NCI-H526 treated with DMSO at 0.1 percent for 48 hours (cell line): ENCODE measurements at regions not wholly inside any gene's neighbourhood (a gene's known extent, or its start where the extent isn't known, plus 50 kb on each side); places are given as distances from the start of the nearest gene placed in this dataset.
A peak's percentile ranks its signal among the peaks of the same experiment; 100 is the strongest.

Source experiments
- DNase-seq: peaks from one replicate; lab custom pipeline; 2025; lab: John Stamatoyannopoulos, UW

DNA sequence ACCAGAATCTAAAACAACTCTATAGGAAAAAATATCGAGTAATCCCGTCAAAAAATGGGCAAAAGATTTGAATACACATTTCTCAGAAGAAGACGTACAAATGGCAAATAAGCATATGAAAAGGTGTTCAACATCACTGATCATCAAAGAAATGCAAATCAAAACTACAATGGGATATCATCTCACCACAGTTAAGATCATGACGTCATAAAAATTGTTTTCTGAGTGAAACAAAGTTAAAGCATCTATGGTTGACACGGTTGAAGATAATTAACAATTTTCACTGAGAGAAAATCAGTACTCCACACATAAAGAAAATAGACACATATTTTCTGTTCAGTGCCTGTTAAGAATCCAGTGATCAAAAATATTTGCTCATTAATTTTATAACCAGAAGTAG is 1010.8 kb upstream of the ADGRL3 start:
- no peak for DNase-seq

DNA sequence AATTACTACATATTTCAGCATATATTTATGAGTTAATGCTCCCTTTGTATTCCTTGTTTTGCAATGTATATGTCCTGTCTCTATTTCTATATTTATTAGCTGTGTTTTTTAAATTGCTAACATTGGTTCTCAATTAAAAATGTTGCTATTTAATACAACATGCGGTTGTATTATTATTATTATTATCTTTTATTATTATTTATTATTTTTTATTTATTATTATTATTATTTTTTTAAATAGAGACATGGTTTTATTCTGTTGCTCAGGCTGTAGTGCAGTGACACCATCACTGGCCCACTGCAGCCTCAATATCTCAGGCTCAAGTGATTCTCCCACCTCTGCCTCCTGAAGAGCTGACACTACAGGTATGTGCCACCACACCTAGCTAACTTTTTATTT is 1005.9 kb upstream of the ADGRL3 start:
- DNase-seq = no peak

DNA sequence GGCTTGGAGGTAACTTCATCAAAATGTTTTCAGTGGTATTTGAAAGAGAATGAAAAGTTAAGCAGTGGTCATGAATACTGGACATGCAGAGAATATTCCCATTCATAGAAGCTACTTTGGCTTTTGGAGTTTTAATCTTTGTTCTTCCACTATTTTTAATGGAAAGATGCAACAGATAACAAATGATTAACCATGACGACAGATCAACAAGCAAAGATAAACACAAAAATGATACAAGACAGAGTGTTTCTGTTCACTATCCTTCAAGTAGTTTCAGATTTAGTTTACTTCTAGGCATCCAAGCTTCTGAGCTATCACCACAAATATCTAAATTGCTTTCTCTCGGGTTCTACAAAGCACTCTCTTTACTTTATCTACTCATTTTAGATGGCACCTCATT is 1004.9 kb upstream of the ADGRL3 start:
- no peak for DNase-seq

DNA sequence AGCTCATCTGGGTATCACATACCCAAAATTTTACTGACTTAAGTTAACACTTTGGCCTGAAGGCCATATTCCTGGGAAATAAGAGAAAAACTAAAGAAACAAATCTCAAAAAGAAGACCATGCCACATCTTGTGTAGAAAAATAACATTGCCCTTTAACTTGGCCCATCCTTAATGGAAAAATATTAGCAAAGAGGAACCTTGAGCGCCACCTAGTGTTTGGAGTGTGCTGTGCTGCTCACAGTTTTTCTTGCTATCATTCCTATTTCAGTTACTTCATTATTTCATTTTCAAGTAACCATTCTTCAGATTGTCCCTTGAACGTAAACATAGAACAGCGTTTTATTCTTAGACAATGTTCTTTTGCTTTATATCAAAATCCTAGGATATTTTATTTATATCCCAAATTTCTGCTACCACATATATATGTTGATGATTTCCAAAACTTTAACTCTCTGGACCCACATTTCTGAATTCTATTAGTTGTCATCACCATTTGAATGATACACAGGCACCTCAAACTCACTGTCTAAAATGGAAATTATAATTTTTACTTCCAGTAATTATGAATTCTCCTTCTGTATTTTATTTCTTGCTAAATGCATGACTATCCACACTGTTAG is 999.0 kb upstream of the ADGRL3 start:
- peak; percentile 1 for DNase-seq

DNA sequence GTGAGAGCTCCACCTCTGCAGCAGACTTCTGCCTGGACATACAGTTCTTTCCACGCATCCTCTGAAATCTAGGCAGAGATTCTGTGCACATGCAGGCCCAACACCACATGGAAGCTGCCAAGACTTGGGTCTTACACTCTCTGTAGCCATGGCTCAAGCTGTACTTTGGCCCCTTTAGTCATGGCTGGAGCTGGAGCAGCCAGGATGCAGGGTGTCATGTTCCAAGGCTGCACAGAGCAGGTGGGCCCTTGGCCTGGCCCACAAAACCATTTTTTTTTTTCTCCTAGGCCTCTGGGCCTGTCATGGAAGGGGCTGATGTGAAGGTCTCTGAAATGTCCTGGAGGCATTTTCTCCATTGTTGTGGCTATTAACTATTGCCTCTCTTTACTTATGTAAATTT is 990.5 kb upstream of the ADGRL3 start:
- no peak for DNase-seq

DNA sequence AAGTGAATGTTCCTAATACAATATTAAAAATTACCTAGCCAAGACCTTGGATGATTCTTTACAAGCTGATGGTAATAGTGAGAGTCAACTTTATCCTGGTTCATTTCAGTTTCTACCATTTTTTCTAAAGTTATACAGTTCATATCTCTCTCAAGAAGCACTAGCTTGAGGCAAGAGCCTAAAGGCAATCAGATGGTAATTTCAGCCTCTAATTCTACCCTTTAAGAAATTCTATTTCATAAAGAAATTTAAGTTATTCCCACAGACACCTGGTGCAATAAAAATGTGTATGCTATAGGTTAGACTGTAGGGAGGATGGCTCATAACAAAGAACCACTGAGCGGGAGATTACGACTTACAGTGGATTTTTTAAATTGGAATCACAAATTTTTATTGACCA is 984.2 kb upstream of the ADGRL3 start:
- DNase-seq = no peak

DNA sequence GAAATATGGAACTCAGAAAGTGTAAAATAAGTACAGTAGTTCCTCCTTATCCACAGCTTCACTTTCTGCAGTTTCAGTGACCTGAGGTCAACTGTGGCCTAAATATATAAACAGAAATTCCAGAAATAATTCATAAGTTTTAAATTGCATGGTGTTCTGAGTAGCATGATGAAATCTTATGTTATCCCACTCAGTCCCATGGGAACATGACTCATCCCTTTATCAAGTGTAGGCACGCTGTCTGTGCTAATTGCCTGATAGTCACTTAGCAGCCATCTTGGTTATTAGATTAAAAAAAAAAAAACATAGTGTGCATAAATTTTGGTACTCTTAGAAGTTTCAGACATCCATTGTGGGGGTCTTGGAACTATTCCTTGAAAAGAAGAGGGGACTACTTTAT is 983.4 kb upstream of the ADGRL3 start:
- no peak for DNase-seq

DNA sequence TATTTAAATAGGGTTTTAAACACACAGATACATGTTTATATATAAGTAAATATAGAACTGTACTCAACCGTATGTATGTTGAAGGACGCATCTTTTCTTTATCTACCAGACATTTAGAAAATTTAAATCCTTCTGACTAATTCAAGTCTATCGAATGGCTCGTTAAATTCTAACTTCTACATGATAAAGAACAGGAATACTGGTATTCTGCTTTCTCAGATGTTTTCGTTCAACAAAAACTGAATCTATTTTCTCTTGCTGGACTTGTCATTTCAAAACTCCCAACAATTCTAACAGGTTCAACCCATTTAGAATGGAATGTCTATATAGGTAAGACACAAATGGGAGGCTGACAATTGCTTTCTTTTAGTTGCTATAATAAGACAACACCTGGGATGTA is 978.3 kb upstream of the ADGRL3 start:
- no peak for DNase-seq

DNA sequence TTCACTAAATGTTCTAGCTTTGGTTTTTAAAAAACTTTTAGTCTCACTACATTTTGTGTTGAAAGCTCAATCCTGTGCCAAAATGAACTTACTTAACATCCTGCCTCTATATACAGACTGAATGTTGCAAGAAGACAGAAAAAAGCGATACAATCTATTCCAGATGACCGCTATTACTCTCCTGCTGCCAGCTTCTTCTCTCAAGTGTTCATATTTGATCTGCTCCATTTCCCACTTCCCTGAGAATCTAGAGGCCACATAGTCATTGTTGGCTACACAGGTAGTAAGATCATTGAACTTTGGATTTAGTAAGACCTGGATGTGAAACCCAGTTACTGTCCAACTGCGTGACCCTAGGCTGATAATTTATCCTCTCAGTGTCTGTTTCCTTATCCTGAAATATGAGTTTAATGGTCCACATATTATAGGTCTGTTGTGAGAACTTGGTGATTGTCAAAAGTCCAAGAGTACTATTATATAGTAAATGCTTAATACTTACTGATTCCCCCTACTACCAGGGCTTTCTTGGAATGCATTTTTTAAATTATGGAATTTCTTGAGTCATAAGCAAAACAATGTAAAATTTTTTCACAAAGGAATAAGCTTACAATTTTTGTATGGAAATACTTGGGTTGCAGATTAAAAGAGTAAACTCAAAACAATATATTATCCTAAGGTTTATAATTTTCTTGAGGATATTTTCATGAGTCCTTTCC is 976.8 kb upstream of the ADGRL3 start:
- no peak for DNase-seq

DNA sequence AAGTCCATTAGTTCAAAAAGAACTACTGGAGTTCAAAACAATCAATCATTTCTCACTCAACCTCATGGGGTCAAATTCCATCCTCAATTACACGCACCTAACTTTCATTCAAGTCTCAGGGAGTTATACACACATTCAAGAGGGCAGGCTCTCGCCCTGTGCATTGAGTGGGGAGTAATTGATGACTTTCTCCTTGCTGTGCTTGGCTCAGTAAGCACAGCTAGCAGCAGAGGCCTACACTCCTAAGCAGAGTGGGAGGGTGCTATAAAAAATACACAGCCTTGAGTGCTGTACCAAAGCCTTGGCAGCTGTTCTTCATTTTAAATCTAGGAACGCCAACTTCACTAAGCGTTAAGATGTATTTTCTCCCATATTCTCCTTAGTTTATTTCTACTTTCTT is 958.3 kb upstream of the ADGRL3 start:
- DNase-seq = no peak

DNA sequence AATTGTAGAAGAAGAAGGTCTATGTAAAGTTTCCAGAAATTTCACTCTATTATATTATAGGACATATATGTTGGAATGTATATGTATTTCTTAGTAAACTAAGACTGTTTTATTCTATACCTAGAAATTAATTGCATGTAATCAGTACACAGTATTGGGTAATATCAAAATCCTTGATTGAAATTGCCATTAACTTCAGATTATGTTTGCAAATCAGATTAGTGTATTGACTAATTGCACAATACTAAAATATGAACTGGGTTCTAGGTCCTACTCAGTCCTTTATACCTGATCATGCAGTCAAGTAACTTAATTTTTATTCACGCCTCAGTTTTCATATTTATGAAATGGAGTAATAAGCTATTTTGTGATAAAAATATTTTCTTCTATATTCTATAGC is 950.3 kb upstream of the ADGRL3 start:
- DNase-seq = no peak

DNA sequence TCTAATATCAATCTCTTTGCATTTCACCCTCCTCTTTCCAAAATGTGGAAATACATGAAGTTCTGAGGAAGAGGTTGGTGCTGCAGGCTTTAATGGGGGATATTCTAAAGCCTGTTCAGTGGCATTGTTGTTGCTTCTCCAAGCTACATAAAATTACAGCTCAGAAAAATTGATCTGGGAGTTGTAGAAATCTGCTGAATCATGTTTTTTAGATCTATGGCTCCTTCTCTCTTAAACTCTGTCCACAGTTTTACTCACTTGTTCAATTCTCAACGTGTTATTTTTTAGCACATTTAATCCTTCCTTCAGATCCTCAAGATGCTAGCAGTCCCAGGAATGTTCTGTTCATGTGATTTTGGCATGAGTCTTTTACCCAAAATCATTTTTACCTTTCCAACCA is 949.5 kb upstream of the ADGRL3 start:
- DNase-seq = no peak

DNA sequence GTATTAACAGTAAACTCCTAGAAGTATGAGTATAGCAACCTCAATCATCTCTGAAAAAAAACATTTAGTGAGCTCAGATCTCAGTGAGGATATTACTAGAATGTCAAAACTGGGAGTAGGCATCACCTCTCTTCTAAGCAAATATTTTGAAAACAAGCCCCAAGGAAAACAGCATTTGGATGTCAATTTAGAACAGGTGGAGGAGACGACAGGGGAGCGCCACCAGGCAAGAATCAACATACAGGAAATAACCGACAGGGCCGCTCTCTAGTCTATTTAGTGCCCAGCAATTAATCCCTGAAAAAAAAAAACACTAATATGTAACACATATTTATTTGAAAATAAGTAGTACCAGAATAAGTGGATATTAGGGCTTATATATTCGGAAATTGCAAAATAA is 940.3 kb upstream of the ADGRL3 start:
- DNase-seq = no peak

DNA sequence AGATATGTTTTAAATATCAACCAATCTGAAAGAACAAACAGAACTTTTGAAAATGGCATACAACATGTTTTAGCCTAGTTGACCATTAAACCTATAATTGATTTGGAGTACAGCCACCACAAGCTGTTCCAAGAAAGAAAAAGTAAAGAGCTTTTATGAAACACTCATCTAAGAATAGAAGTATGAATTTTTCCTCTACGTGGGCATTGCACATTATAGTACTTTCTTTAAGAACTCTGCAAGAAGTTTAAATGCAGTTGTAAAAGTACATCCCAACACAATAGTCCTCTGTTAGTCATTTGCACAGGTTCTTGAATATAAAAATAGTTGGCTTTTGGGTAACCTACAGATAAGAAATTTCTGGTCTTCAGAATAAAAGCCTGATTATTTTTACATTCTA is 933.6 kb upstream of the ADGRL3 start:
- DNase-seq = no peak

DNA sequence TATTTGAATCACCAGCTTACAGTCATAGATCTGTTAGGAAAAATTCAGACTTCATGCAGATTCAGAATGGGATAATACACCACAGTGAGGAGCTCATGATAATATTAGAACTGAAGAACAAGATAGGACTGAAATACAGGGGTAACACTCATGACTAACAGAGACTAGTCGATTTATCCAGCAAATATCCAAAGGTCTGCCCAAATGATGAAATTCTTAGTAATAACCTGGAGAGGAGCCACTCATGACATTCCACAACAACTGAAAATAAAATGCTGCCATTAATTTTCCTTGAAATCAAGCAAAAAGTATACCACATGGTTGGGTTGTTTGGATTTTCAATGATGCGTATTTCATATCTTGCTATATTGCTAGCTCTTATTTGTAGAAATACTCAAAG is 903.7 kb upstream of the ADGRL3 start:
- no peak for DNase-seq

DNA sequence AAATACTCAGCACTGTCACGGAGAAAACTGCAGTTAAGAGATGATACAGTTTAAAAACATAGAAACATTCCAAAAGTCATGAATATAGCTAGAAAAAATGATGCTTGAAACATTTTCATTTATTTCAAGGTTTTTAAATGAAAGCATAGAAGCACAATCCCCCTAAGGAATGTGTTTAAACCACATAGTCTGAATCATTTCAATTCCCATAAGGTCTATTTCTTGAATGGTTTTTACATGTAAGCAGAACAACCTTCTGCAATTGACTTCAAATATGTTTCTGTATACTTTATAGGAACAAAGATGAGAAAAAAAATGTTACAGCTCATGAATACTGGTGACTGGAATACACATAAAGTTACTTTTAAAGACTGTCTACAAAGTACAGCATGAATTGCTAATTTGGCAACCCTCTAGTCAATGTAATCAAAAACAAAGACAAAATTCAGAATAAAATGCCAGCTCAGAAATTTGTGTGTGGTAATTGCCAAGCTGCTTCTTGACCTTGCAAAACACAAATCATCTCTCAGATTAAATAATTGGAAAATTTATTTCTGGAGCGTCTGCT is 886.4 kb upstream of the ADGRL3 start:
- no peak for DNase-seq

DNA sequence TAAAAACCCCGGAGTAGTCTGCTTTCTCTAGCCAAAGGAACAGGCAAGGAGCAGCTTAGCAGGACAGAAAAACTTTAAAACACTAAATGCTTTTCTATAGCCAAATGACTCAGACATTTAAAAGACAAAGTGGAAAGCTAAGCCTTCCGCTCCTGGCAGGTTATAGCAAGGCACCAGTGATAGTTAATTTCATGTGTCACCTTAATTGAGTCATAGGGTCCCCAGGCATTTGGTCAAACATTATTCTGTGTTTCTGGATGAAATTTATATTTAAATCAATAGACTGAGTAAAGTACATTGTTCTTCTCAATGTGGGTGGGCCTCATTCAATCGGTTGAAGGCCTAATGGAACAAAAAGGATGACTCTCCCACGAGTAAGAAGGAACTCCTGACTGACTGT is 885.7 kb upstream of the ADGRL3 start:
- DNase-seq = no peak

DNA sequence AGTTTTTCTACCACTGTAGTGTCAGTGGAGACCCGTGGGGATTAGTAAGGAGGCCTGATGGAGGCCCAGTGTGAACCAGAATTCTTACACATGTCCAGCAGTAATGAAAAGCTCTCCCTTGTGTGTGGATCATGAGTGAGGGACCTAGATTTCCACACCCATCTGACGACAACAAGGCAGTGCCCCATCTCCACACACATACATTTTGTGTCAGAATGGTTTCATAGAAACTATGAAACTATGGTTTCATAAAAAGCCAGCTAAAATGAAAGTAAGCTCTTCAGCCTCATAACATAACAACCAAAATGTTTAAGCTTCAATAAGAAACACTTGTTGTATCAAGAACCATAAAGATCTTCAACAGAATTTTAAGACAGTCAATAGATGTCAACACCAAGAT is 884.5 kb upstream of the ADGRL3 start:
- no peak for DNase-seq

DNA sequence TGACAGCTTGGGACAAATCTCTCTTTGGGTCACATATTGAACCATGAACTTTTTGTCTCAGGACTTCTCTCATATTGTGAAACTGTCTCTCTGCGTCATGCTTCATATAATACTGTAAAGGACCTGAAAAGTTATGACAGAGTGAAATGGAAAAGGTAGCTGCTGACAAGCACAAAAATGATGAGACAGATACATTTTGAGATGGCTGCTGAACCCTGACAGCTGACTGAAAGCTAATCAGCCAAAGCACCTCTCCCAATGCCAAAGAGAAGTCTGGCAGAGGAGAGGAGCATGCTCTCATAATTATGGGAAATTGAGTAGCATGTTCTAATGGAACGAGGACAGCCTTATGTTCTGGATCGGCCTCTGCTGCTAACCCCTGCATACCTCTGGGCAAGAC is 873.4 kb upstream of the ADGRL3 start:
- DNase-seq = no peak

DNA sequence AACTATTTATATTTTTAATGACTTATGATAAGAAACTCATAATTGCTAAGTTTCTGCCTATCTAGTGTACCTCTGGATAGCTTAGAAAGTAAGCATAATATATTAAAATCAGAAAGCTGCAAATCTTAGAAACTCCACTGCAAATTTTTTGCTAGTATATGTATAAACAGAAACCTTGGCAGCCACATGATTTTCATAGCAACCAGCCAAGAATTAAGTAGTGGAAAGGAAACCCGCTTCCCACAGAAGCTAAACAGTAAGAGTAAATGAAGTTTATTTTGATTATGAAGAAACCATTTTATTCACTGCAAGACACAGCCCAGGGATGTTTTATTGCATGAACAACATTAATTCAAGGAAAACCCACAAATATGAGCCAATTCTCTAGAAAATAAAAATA is 872.5 kb upstream of the ADGRL3 start:
- DNase-seq = no peak

DNA sequence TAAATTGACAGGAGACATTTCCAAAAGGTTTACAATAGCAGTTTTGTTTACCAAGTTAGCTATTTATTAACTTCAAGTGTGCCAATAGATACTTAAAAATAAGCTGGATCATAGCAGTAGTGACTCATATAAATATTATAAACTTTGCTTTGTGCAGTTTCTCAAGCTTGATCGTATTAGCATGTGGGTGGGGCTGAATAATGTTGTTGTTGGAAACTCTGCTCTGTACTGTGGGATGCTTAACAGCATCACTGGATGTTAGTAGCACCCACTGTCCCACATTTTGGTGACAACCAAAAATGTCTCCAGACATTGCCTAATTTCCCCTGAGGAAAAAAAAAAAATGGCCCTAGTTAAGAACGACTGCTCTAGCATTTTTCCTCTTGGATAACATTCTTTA is 855.2 kb upstream of the ADGRL3 start:
- no peak for DNase-seq

DNA sequence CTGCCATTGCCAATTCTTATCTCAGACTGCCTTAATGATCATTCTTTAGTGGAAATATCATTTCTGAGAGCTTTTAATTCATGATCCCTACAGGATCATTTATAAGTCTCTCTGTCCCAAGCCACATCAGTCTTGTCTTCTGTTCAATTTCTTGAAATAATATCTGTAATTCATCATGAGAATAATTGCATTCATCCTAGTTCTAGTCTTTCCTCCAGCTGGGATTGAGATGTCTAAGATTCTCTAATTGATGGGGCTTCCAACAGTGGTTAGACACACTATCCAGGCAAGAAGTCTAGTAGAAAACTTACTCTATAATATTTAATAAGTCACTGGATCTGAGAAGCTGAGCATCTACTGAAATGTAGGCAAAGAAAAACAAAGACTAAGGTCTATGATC is 854.7 kb upstream of the ADGRL3 start:
- no peak for DNase-seq

DNA sequence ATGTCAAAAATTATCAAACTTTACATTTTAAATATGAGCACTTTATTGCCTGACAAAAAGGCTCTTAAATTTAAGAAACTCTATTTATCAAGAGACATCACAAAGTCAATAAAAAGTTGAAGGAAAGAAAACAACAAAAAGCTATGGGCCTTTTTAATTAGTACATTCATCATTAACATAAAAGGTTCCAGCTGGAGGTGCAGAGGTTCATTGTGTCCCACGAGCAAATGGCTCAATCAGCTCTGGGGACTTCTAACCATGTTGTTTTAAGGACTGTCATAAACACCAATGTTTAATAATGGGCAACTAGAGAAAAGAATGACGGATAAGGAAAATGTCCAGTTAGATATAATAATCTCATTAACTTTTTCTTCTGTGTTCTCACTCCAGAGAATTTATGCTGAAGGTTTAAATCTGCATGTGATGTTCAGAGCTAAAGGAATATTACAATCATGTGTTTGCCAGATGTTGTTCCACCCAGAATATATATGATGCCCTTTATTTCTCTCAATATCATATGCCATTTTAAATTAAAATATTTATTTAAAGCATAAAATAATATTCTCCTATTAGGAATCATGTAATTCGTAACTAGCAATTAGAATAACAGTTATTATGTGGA is 840.3 kb upstream of the ADGRL3 start:
- no peak for DNase-seq

DNA sequence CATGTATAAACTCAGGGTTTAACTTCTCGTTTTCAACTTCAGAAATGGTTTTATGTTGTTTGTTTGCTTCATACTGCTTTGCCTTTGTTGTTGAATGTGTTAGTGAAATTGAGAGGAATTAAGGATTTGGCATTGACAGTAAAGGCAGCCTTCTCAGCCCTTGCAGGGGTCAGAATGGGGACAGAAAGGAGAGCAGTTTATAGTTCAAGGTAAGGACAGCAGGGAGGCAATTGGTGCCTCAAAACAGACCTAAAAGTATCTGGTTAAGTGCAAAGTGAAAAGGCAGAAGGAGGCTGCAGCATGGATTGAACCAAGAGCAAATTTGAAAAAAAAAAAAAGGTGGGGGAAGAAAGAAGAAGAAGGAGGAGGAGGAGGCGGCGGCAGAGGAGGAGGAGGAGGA is 835.0 kb upstream of the ADGRL3 start:
- DNase-seq = no peak
